GM21737 (cell line): ENCODE measurements at regions not wholly inside any gene's neighbourhood (a gene's known extent, or its start where the extent isn't known, plus 50 kb on each side); places are given as distances from the start of the nearest gene placed in this dataset.
"Not testable (repeated sequence)": the region's sequence is repeated elsewhere in the genome, so short reads cannot be mapped to it uniquely, and the experiment has no call there.

ENCODE experiments used
- ATAC-seq: cut with Tn5 transposase; IDR thresholded peaks from one replicate; pipeline ENCODE4 v1.9.1; 2021; ENCODE audit warnings: mild to moderate bottlenecking, moderate library complexity; ENCODE audit not compliant: unreplicated experiment

GRCh38 chr9:26510137-26510536, 382.5 kb downstream of the CAAP1 start:
- ATAC-seq = no peak

DNA sequence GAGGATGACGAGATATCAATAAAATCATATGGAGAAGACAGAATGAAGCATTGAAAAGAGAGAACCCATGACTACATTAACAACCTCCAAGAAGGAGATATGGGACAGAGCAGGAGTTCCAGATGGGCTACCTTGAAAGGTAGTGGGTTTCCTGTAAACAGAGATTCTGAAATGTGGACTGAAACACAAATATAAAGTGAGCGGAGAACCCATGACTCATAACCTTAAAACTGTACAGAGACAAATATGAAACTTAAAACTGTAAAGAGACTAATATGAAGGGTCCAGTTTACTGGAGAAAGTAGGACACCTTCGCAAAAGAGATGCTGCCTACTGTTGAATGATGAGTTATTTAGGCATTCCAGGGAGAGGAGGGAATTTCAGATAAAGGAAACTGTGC, 383.7 kb downstream of the CAAP1 start:
- no peak for ATAC-seq

- ATAC-seq = no peak
Measured at GRCh38 chr9:26504057-26504456, 388.5 kb downstream of the CAAP1 start.

- no peak for ATAC-seq
Measured at GRCh38 chr9:26502311-26502710, 390.3 kb downstream of the CAAP1 start.

DNA sequence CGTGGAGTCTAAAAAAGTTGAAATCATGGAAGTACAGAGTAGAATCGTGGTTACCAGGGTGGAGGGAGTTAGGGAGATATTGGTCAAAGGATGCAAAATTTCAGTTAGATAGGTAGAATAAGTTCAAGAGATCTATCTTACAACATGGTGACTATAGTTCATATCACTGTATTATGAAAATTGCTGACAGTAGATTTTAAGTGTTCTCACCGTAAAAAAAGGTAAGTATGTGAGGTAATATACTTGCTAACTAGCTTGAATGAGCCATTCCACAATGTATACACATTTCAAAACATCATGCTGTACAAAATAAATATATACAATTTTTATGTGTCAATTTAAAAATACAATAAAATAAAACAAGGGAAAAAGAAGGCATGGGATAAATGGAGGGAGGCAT, 392.1 kb downstream of the CAAP1 start:
- no peak for ATAC-seq

GRCh38 chr9:26492608-26493521, 399.7 kb downstream of the CAAP1 start:
- not testable (repeated sequence) for ATAC-seq

- not testable (repeated sequence) for ATAC-seq
Measured at GRCh38 chr9:26491922-26492607, 400.5 kb downstream of the CAAP1 start.

DNA sequence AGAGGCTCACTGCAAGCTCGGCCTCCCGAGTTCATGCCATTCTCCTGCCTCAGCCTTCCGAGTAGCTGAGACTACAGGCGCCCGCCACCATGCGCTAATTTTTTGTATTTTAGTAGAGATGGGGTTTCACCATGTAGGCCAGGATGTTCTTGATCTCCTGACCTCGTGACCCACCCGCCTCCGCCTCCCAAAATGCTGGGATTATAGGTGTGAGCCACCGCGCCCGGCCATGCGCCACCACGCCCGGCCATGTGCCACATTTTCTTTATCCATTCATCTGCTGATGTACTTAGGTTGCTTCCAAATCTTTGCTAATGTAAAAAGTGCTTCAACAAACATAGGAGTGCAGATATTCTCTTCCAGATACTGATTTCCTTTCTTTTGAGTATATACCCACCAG, 408.6 kb downstream of the CAAP1 start:
- ATAC-seq = no peak

GRCh38 chr9:26477963-26478362, 414.6 kb downstream of the CAAP1 start:
- ATAC-seq = no peak

GRCh38 chr9:26471261-26471660, 421.3 kb downstream of the CAAP1 start:
- ATAC-seq = no peak

DNA sequence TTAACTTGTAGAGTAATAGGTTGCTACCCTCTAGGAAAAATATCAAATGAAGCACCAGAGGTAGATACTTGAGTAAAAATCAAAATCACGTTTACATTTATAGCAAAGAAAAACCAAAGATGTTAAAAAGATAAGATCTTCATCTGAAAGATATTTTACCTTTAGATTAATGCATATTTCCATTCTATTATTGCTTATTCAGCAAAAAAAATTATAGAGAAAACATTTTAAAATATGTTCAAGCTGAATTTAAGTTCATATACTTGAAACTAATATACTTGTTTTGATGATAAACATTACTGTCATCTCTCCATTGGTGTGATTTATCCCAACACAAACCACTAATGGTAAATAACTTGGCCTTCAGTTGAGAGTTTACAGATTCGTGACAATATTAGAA, 422.3 kb downstream of the CAAP1 start:
- ATAC-seq = no peak

DNA sequence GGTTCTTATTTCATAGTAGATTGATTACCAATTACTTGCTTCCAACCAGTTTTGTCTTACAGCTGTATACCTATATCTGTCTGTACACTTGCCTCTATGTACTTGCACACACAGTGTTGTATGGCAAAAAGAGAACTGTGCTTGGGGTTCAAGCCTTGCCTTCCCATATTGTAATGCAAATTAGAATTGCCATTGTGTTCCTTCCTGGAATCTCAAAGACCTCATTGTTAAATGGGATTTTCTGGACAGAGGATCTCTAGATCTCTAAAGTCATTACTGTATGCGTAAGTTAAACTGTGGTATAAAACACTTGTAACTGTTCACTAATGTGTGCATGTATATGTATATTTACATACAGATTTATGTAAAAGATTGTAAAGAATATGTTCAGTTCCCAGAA, 428.8 kb downstream of the CAAP1 start:
- ATAC-seq = no peak

- no peak for ATAC-seq
Measured at GRCh38 chr9:26462751-26463150, 429.9 kb downstream of the CAAP1 start.

GRCh38 chr9:26462213-26462612, 430.4 kb downstream of the CAAP1 start:
- ATAC-seq = no peak

DNA sequence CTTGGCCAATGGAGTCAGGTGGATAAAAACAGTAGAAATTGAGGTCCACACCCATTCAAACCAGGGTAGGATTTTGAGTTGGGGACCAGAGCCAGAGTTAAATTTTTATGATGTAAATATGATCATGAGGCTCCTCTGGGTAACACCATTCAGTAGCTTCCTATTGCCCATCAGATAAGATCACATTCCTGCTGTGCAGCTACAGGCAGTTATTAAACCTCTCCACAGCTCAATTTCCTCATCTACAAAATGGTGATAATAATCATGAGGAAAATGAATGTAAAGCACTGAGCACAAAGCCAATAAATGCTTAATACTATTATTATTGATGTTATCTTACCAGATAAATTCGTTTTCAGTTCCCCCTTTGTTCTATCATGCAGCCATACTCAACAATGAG, 432.0 kb downstream of the CAAP1 start:
- no peak for ATAC-seq

DNA sequence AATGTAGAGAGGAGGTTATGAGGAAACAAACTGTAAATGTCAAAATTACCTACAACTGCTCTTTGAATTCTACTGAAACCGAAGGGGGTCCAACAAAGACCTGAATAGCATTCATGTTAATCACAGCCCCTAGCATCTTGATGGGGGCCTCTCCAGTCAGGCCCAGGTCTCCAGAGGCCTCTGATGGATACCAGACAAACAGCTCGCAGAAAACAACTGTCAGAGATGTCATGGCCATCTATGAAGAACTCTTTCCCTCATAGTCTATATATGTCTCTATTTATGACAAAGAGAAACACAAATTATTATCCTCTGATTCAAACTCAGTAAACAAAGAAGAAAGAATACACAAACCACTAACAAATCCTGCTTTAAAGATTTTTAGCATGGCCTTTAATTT, 432.6 kb downstream of the CAAP1 start:
- ATAC-seq = no peak

- no peak for ATAC-seq
Measured at GRCh38 chr9:26458054-26458453, 434.5 kb downstream of the CAAP1 start.

DNA sequence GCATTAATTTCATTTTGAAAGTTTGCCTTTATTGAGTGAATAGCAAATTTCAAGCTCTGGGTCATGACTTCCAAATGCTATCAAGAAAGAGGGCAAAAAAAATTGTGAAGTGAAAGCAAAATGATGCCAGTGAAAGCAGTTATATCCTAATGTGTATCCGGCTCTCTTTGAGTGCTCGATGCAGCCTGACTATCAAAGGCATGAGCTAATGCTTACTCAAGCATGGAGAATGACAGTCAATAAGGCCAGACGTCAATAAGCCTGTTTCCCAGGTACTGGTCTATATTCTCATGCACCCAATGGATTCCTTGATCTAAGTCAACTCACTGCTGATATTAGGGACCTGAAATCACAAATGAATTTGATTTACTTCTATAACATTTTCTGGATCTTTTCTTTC, 435.5 kb downstream of the CAAP1 start:
- no peak for ATAC-seq

DNA sequence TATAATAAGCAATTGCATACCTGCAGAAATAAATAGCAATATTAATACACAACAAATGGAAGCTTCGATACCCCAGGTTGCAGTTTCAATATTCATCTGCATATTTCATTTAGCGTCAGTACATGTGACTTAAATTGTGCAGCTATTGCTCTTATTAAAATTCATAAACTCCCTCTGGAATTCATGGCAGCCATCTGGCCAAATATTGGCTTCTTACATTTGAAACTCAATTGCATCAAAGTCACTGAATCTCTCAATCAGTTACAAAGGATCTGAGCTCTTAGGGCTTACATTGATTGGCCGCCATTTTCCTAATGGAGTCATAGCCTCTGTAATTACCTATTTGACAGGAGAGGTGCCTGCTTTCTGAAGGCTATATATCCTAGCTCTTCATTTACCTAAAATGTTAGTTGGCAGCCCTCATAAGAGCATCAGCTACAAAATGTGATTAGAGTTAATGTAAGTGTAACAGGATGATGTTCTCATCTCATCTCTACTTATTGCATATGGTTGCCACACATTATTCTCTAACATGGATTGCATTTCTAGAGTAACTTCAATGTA, 453.5 kb downstream of the CAAP1 start:
- no peak for ATAC-seq

- ATAC-seq = no peak
Measured at GRCh38 chr9:26437056-26437711, 455.4 kb downstream of the CAAP1 start.

DNA sequence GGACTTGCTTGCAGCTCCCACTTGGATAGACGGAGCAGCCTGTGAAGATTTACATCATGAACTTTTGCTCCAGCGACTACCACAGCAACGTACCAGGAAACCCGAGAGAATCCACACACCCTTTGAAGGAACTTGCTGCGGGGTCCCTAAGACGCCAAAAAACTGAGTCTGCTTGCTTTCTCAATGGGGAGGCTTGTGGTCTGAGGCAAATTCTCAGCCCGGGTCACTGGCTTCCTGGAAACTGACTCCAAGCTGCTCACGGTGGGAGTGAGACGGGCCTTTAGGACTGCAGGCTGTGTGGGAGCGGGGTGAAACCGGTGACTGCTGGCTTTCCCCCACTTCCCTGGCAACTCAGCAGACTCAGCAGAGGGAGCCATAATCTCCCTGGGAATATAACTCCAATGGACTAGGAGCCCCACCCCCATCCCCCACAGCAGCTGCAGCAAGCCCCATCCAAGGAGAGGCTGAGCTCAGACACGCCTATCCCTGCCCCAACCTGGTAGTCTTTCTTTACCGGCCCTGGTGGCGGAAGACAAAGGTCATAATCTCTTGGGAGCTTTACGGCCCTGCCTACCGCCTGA, 466.0 kb downstream of the CAAP1 start:
- no peak for ATAC-seq
